Epithelial cell of proximal tubule (primary cell): ENCODE measurements at regions not wholly inside any gene's neighbourhood (a gene's known extent, or its start where the extent isn't known, plus 50 kb on each side); places are given as distances from the start of the nearest gene placed in this dataset.

Source experiments
- DNase-seq: peaks from one replicate; pipeline ENCODE4 v3.0.0-alpha.2; 2011; ENCODE audit warnings: low read depth
- H3K4me3 ChIP-seq: 2 replicates; pipeline ENCODE4 v1.5.1; 2011; ENCODE audit warnings: low read depth, mild to moderate bottlenecking, low read length
- TF ChIP-seq, protein P1 (sequence below): conservative IDR thresholded peaks from 2 replicates; pipeline ENCODE4 v1.5.1; 2012; ENCODE audit warnings: low read depth, mild to moderate bottlenecking, low read length

DNA sequence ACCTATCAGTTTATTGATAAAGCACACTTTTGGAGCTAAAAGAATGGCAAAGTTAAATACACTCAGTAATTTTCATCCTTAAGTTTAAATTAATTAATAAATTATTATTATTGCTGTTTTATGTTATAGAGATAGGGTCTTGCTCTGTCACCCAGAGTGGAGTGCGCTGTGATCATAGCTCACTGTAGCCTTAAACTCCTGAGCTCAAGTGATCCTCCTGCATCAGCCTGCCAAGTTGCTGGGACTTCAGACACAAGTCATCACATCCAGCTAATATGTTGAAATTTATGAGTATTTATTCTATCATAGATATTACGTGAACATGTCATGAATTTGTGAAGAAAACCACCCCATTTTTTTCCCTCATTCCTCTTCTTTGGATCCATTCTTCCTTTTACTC is 64.2 kb downstream of the GJA1 start:
- TF ChIP-seq, protein P1, sequence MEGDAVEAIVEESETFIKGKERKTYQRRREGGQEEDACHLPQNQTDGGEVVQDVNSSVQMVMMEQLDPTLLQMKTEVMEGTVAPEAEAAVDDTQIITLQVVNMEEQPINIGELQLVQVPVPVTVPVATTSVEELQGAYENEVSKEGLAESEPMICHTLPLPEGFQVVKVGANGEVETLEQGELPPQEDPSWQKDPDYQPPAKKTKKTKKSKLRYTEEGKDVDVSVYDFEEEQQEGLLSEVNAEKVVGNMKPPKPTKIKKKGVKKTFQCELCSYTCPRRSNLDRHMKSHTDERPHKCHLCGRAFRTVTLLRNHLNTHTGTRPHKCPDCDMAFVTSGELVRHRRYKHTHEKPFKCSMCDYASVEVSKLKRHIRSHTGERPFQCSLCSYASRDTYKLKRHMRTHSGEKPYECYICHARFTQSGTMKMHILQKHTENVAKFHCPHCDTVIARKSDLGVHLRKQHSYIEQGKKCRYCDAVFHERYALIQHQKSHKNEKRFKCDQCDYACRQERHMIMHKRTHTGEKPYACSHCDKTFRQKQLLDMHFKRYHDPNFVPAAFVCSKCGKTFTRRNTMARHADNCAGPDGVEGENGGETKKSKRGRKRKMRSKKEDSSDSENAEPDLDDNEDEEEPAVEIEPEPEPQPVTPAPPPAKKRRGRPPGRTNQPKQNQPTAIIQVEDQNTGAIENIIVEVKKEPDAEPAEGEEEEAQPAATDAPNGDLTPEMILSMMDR: no peak
- DNase-seq: no peak

DNA sequence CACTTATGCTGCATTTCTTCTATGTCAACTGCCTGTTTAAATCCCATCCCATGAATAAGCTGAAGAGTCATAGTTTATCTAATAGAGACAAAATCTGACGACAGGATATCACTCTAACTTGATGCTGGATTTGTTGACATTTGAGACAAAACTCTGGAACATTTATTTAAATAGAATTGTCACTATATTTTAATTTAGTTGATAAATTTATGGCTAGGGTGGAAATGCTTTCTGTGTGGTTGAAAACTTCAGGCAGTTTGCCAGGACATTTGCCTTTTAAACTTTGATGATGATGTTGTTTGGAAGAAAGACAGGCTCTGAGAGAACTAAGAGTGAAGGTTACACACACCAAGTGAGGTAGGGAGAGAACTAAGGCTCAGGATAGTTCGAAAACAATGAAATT is 68.1 kb downstream of the GJA1 start:
- TF ChIP-seq, protein P1: no peak
- DNase-seq: no peak
- H3K4me3 ChIP-seq: no peak overlapping the region

More for the DNA sequence above, 64.2 kb downstream of the GJA1 start:
- no peak overlapping the region for H3K4me3 ChIP-seq

DNA sequence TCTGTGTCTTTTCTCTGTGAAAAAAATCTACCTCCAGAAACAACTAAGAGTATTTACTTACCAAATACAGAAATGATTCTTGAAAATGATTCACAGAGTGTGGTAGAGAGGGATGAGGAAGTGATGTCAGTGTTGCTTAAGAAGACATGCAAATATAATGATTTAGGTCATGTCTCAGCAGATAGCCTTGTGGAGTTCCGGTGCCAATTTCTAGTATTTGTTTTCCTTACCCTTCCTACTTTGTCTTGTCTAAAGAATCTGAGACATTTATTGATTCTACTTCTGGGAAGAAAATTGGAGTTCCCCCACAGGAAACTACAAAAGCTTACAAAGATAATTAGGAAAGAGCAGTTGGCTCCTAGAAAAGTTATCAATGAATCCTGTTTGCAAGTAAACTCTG is 68.8 kb downstream of the GJA1 start:
- DNase-seq: peak; percentile 90
- no peak overlapping the region for H3K4me3 ChIP-seq
- TF ChIP-seq, protein P1: no peak

DNA sequence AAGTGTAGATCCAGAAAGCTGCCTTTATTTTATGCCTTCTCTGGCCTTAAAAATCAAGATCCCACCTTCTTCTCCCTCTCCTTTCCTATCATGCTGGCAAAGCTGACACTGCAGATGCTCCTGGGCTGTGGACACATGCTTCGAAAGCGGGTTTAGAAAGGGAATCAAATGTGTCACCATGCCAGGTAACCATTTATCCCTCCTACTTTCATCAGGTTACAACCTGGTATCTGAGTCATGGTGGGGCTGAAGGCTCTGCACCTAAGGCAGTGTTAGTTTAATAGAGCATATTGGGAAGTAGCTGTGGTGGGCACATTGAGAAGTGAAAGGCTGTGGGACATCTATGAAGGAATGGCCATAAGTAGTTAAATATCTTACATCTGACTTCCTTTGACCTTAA is 69.8 kb downstream of the GJA1 start:
- no peak for DNase-seq
- TF ChIP-seq, protein P1: no peak
- no peak overlapping the region for H3K4me3 ChIP-seq

DNA sequence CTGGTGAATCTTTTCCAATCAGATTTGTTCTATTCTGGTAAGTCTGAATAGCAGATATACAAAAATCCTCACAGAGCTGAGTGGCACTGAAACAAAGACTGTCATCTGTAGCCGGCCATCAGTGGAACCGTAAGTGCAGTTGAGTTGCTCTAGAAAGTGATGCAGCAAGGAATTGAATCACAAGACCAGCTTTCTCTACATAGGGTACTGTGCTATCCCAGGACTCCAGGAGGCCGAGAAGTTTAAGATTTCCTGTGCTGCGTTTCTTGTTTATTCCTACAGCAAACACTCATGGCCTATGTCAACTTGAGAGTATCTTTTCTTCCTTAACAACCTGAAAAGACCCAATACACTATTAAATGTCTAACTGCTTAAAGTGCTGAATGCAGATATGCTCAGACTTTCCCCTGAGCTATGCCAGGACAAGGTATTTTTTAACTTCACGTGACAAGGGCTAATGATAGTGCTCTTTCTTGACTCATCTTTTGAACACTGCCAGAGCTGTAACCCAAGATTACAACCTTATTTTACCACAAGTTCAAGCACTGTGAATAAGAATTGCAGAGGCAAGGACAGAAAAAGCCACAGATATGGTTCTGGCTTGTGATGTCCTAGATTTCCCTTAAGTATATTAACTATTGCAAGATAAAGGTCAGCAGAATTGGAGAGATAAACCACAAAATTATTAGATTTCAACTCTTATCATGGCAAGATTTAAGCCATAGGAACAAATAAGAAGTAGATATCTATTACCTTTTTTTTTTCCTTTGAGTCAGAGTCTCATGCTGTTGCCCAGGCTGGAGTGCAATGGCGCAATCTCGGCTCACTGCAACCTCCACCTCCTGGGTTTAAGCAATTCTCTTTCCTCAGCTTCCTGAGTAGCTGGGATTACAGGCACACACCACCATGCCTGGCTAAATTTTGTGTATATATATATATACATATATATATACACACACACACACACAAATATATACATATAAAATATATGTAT is 71.6 kb downstream of the GJA1 start:
- DNase-seq: peak; percentile 85
- TF ChIP-seq, protein P1: no peak
- H3K4me3 ChIP-seq: no peak overlapping the region

DNA sequence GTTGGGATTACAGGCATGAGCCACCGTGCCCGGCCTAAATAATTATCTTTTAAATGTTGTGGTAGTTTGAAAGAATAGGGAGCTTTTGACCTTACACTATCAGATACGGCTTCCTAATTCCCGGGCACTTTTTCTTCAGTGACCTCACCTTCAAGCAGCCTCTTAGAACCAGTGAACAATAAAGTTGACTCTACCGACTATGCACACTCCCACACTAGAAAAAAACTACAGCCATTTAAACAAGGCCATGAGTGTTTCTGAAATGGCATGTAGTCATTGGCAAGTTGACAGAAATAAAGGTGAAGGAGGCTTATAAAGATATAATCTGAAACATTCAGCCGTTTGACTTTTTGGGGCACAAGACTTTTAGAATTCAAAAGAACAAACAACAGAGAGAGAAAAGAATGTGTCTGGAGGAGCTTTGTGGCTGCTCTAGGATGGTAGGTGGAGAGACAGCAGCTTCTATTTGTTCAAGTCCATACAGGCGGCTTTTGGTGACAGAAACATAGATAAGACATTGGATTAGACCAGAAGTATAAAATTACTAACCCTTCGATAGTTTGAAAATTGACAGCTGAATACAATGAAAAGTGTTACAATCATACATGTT is 75.2 kb downstream of the GJA1 start:
- TF ChIP-seq, protein P1: no peak
- no peak overlapping the region for H3K4me3 ChIP-seq
- no peak for DNase-seq
